ENCODE measurements at regions not wholly inside any gene's neighbourhood (a gene's known extent, or its start where the extent isn't known, plus 50 kb on each side); places are given as distances from the start of the nearest gene placed in this dataset.

DNA sequence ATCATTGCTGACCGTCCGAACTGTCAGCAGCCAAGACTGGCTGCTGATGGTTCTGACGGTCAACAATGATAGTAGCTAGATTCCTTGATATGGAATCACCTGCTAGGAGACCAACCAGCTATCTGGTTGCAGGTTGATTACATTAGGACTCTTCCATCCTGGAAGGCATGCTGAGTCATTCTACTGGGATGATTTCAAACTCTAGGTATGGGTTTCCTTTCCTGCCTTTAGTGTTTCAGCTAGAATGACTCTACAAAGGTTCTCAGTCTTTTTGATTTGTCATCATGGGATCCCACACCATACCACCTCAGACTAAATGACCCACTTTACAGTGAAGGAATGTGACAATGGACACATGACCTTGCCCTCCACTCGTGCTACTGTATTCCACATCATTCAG, 138.1 kb upstream of the KL start:
- Histone ChIP-seq H3K36me3 (ENCODE audit: low read depth, missing control alignments) (no peaks in the 10 kb centered on the region), H3K9me3 (no peaks in the 10 kb centered on the region), H3K27me3 (no peaks in the 10 kb centered on the region), H3K4me3 (no peak overlapping the region), H3K4me1 (no peaks in the 10 kb centered on the region), H3K27ac (no peak overlapping the region)
- TF ChIP-seq, protein P1, sequence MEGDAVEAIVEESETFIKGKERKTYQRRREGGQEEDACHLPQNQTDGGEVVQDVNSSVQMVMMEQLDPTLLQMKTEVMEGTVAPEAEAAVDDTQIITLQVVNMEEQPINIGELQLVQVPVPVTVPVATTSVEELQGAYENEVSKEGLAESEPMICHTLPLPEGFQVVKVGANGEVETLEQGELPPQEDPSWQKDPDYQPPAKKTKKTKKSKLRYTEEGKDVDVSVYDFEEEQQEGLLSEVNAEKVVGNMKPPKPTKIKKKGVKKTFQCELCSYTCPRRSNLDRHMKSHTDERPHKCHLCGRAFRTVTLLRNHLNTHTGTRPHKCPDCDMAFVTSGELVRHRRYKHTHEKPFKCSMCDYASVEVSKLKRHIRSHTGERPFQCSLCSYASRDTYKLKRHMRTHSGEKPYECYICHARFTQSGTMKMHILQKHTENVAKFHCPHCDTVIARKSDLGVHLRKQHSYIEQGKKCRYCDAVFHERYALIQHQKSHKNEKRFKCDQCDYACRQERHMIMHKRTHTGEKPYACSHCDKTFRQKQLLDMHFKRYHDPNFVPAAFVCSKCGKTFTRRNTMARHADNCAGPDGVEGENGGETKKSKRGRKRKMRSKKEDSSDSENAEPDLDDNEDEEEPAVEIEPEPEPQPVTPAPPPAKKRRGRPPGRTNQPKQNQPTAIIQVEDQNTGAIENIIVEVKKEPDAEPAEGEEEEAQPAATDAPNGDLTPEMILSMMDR (IDR thresholded peaks at IDR 0.05) = no peak
- no peak for TF ChIP-seq POLR2A (IDR thresholded peaks at IDR 0.05)
- 92 to 93% methylated on average over 4 of the region's 4 CpGs for WGBS, 2 donors
- no peak for DNase-seq
- intact Hi-C loops (cut with DNase I; ENCODE audit: low total_unique reads) = no loop called here

DNA sequence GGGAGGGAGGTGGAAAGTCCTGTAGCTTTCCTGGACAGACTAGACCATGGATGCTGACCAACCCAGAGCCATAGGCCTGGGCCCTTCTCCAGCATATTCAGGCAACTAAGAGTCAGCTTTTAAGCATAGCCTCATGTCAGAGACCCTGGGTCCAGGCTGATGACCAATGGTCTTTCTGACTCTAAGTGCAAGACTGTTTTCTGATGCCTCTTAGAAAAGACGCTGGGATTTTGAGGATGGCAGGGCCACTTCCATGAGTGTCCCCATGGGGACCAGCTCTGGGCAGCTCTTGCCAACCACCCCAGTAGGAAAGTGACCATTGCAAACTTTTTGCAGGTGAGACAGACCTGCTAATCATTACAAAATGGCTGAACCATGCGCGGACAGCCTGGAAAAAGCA, 135.6 kb upstream of the KL start:
- no peaks in the 10 kb centered on the region for H3K27me3 ChIP-seq
- no peak for TF ChIP-seq POLR2A (IDR thresholded peaks at IDR 0.05)
- TF ChIP-seq, protein P1 (IDR thresholded peaks at IDR 0.05) = no peak
- H3K4me3 ChIP-seq = no peak overlapping the region
- no peaks in the 10 kb centered on the region for H3K36me3 ChIP-seq (ENCODE audit: low read depth, missing control alignments)
- no peaks in the 10 kb centered on the region for H3K9me3 ChIP-seq
- DNase-seq = no peak
- H3K4me1 ChIP-seq = peaks cover 4% of the 10 kb centered on the region
- intact Hi-C loops (cut with DNase I; ENCODE audit: low total_unique reads) = no loop called here
- H3K27ac ChIP-seq = no peak overlapping the region
- 85 to 86% methylated on average over 3 of the region's 3 CpGs for WGBS, 2 donors

DNA sequence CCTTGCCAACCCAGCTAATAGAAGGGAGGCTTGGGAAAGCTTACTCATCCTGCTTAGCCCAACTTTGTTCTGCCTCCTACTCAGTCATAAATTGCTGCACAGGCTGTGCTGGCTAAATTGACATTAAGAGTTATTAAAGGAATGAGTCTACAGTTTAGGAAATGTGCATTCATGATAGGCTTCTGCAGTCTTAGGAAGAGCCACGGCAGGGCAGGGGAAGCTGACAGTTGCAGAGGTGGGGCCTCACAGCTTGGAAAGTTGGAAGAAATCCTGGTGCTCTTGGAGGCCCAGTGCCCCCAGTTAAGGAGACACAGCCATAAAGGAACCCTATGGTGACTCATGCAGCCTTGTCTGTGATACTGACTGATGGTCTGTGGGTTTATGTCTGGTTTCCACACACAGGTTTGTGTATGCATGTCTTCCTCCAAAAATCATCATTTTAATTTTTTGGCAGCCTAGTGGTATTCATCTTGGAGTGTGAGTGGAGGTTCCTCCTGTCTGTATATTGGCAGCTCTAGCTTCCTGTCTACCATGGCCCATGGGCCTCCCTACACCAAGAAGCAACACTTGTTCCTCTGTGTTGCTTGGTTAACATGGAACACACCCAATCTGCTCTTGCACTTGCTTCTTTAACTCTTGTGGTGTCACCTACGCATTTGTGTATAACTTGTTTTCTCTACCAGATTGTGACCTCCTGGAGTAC, 135.0 kb upstream of the KL start:
- Histone ChIP-seq H3K27ac (no peak overlapping the region), H3K4me1 (peaks cover 4% of the 10 kb centered on the region), H3K36me3 (ENCODE audit: low read depth, missing control alignments) (no peaks in the 10 kb centered on the region), H3K27me3 (no peaks in the 10 kb centered on the region), H3K9me3 (no peaks in the 10 kb centered on the region), H3K4me3 (no peak overlapping the region)
- intact Hi-C loops (cut with DNase I; ENCODE audit: low total_unique reads) = no loop called here
- WGBS, 2 donors = 63 to 72% methylated on average over 2 of the region's 2 CpGs
- TF ChIP-seq, protein P1 (IDR thresholded peaks at IDR 0.05) = no peak
- no peak for TF ChIP-seq POLR2A (IDR thresholded peaks at IDR 0.05)
- DNase-seq = no peak

- H3K27me3 ChIP-seq = no peaks in the 10 kb centered on the region
- no peak for DNase-seq
- WGBS, 2 donors = 73 to 78% methylated on average over 2 of the region's 2 CpGs
- intact Hi-C loops (cut with DNase I; ENCODE audit: low total_unique reads) = no loop called here
- no peaks in the 10 kb centered on the region for H3K9me3 ChIP-seq
- H3K4me1 ChIP-seq = peaks cover 4% of the 10 kb centered on the region
- H3K4me3 ChIP-seq = no peak overlapping the region
- H3K36me3 ChIP-seq (ENCODE audit: low read depth, missing control alignments) = no peaks in the 10 kb centered on the region
- TF ChIP-seq, protein P1 (IDR thresholded peaks at IDR 0.05) = no peak
- TF ChIP-seq POLR2A (IDR thresholded peaks at IDR 0.05) = no peak
- no peak overlapping the region for H3K27ac ChIP-seq
Observed at GRCh38 chr13:32881777-32882145, 134.5 kb upstream of the KL start.

DNA sequence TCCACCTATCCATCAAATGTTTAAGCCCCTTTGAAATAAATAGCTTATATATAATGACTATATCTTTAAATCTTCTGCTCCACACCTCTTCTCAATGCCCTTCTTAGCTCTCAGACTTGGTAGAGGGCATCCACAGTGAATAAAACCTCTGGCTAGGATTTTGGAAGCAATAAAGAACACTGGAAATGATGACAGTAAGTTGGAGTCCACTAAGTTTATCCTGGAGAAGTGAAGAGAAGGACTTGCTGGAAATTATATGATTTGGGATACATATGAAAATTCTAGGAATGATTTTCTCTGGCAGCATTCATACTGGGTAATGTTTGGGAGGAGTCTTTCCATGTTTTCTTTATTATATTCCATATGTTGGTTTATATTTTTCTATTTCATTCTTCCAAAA, 133.5 kb upstream of the KL start:
- intact Hi-C loops (cut with DNase I; ENCODE audit: low total_unique reads) = no loop called here
- no peak overlapping the region for H3K27ac ChIP-seq
- H3K9me3 ChIP-seq = no peaks in the 10 kb centered on the region
- no peaks in the 10 kb centered on the region for H3K36me3 ChIP-seq (ENCODE audit: low read depth, missing control alignments)
- TF ChIP-seq, protein P1 (IDR thresholded peaks at IDR 0.05) = no peak
- TF ChIP-seq POLR2A (IDR thresholded peaks at IDR 0.05) = no peak
- H3K4me1 ChIP-seq = peaks cover 4% of the 10 kb centered on the region
- H3K4me3 ChIP-seq = no peak overlapping the region
- DNase-seq = no peak
- no peaks in the 10 kb centered on the region for H3K27me3 ChIP-seq

Measured in testis (tissue), 2 donors.